Tibial nerve (tissue), 4 donors: ENCODE measurements at regions not wholly inside any gene's neighbourhood (a gene's known extent, or its start where the extent isn't known, plus 50 kb on each side); places are given as distances from the start of the nearest gene placed in this dataset.

ENCODE experiments used
- DNase-seq, 2 donors: peaks; one replicate each; pipeline ENCODE4 v3.0.0-alpha.2; 2019; ENCODE audit warnings: low spot score in 2 of 2
- H3K27ac ChIP-seq, 4 donors: fragments of 200-600 bp; sonication (generic) in 3 of 4; one replicate each; pipeline ENCODE4 v1.5.1; 2017 to 2019; ENCODE audit warnings: mild to moderate bottlenecking in 1 of 4
- H3K27me3 ChIP-seq, 2 donors: fragments of 200-600 bp; sonication (generic) in 1 of 2; one replicate each; pipeline versions ENCODE4 v1.5.1 to v1.6.0; 2017 to 2019
- H3K36me3 ChIP-seq, 3 donors: fragments of 200-600 bp; sonication (generic); one replicate each; pipeline ENCODE4 v1.5.1; 2018 to 2019
- H3K4me1 ChIP-seq, 4 donors: fragments of 200-600 bp; sonication (generic) in 3 of 4; one replicate each; pipeline ENCODE4 v1.5.1; 2017 to 2019
- H3K4me3 ChIP-seq, 4 donors: fragments of 200-600 bp; sonication (generic) in 3 of 4; one replicate each; pipeline ENCODE4 v1.5.1; 2017 to 2019; ENCODE audit warnings: mild to moderate bottlenecking in 1 of 4, moderate library complexity in 1 of 4
- H3K9me3 ChIP-seq, 4 donors: fragments of 200-600 bp; sonication (generic) in 3 of 4; one replicate each; pipeline ENCODE4 v1.5.1; 2017 to 2019
- CTCF ChIP-seq, 5 experiments: fragments of 200-600 bp in 3 of 5; fragments of 450-650 bp in 2 of 5; sonication (generic) in 3 of 5; IDR thresholded peaks; one replicate each; pipeline ENCODE4 v1.5.1; 2016 to 2019; ENCODE audit warnings: antibody characterized with exemption in 5 of 5, mild to moderate bottlenecking in 3 of 5, moderate library complexity in 2 of 5
- EP300 ChIP-seq, 2 donors: sonication (generic); formaldehyde crosslinking; IDR thresholded peaks; one replicate each; pipeline ENCODE4 v1.6.1; 2017; ENCODE audit warnings: antibody characterized with exemption in 2 of 2, mild to moderate bottlenecking in 1 of 2
- POLR2A ChIP-seq, 2 donors: fragments of 450-650 bp; IDR thresholded peaks; one replicate each; pipeline ENCODE4 v1.6.1; 2017; ENCODE audit warnings: antibody characterized with exemption in 2 of 2, mild to moderate bottlenecking in 2 of 2, moderate library complexity in 2 of 2
- WGBS, 2 donors: methylation state at CpG; one replicate each; pipeline ENCODE4 v1.1.5; 2018; 5-methylcytosine and 5-hydroxymethylcytosine counted together

GRCh38 chr7:156240532-156240931 is 400.0 kb upstream of the RNF32 start:
- H3K27me3 ChIP-seq = no peaks in the 10 kb centered on the region
- H3K4me3 ChIP-seq = no peak overlapping the region
- DNase-seq = no peak
- no peak overlapping the region for H3K27ac ChIP-seq
- no peaks in the 10 kb centered on the region for H3K4me1 ChIP-seq
- TF ChIP-seq CTCF (IDR thresholded peaks at IDR 0.05) (no peak), EP300 (IDR thresholded peaks at IDR 0.05) (no peak), POLR2A (IDR thresholded peaks at IDR 0.05) (no peak)
- H3K9me3 ChIP-seq = peaks cover 0 to 14% (median 0%) of the 10 kb centered on the region in 4 donors
- H3K36me3 ChIP-seq = no peaks in the 10 kb centered on the region

GRCh38 chr7:156238366-156239133 is 402.0 kb upstream of the RNF32 start:
- Histone ChIP-seq H3K27me3 (no peaks in the 10 kb centered on the region), H3K36me3 (no peaks in the 10 kb centered on the region), H3K4me3 (no peak overlapping the region), H3K9me3 (peaks cover 0 to 14% (median 0%) of the 10 kb centered on the region in 4 donors), H3K4me1 (no peaks in the 10 kb centered on the region), H3K27ac (no peak overlapping the region)
- 89 to 90% methylated on average over 19 of the region's 19 CpGs for WGBS, 2 donors
- no peak for DNase-seq
- TF ChIP-seq CTCF (IDR thresholded peaks at IDR 0.05) (no peak), POLR2A (IDR thresholded peaks at IDR 0.05) (no peak)

DNA sequence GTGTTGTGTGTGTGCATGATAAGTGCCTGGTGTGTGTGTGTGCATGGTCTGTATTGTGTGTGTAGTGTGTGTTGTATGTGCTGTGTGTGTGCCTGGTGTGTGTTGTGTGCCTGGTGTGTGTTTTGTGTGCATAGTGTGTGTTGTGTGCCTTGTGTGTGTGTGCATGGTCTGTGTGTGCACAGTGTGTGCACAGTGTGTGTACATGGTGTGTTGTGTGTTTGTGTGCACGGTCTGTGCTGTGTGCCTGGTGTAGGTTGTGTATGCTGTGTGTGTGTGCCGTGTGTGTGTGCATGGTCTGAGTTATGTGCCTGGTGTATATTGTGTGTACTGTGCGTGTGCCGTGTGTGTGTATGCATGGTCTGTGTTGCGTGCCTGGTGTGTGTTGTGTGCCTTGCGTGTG is 403.0 kb upstream of the RNF32 start:
- H3K36me3 ChIP-seq = no peaks in the 10 kb centered on the region
- TF ChIP-seq POLR2A (IDR thresholded peaks at IDR 0.05) = no peak
- no peak for TF ChIP-seq EP300 (IDR thresholded peaks at IDR 0.05)
- TF ChIP-seq CTCF (IDR thresholded peaks at IDR 0.05) = no peak
- 98% methylated on average over 6 of the region's 6 CpGs for WGBS, 2 donors
- no peak overlapping the region for H3K27ac ChIP-seq
- no peak for DNase-seq
- peaks cover 0 to 14% (median 0%) of the 10 kb centered on the region in 4 donors for H3K9me3 ChIP-seq
- H3K4me1 ChIP-seq = no peaks in the 10 kb centered on the region
- H3K27me3 ChIP-seq = no peaks in the 10 kb centered on the region
- H3K4me3 ChIP-seq = no peak overlapping the region

- H3K27ac ChIP-seq = no peak overlapping the region
- H3K4me1 ChIP-seq = no peaks in the 10 kb centered on the region
- no peaks in the 10 kb centered on the region for H3K27me3 ChIP-seq
- H3K9me3 ChIP-seq = peaks cover 0 to 10% (median 0%) of the 10 kb centered on the region in 4 donors
- H3K36me3 ChIP-seq = no peaks in the 10 kb centered on the region
- 92 to 97% methylated on average over 15 of the region's 15 CpGs for WGBS, 2 donors
- TF ChIP-seq CTCF (IDR thresholded peaks at IDR 0.05) = no peak
- TF ChIP-seq EP300 (IDR thresholded peaks at IDR 0.05) = no peak
- no peak for DNase-seq
- no peak overlapping the region for H3K4me3 ChIP-seq
Observed at GRCh38 chr7:156236936-156237599, 403.5 kb upstream of the RNF32 start.

DNA sequence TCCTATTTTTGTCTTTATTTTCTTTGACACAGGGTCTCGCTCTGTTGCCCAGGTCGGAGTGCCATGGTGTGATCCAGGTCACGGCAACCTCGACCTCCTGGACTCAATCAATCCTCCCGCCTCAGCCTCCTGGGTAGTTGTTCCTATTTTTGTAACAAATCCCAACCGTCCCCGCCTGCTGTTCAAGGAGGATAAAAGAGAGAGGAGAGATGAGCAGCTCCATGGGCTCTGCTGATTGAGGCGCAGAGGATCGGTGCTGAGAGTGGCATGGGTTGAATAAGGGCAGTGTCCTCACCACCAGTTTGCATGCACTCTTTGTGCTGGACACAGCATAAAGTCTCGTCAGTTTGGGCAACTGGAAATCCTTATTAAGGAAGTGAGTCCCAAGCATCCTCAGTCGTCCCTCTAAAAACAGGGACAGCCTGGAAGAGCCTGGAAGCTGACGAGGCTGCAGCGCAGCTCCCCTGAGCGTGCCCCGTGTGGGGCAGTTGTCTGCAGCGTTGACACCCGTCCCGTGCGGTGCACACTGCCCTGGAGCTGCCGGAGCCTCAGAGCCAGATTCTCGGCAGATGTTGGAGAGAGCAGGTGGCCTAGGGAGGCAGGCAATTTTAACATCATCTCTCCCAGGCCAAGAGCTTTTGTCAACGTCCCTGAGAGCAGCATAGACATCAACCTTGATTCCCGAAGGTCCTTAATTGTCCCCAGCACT is 404.2 kb upstream of the RNF32 start:
- Histone ChIP-seq H3K27me3 (no peaks in the 10 kb centered on the region), H3K4me1 (no peaks in the 10 kb centered on the region), H3K4me3 (no peak overlapping the region), H3K36me3 (no peaks in the 10 kb centered on the region), H3K27ac (no peak overlapping the region), H3K9me3 (peaks cover 0 to 3% (median 0%) of the 10 kb centered on the region in 4 donors)
- TF ChIP-seq POLR2A (IDR thresholded peaks at IDR 0.05) (no peak), EP300 (IDR thresholded peaks at IDR 0.05) (no peak), CTCF (IDR thresholded peaks at IDR 0.05) (no peak)
- DNase-seq = no peak
- 82 to 83% methylated on average over 23 of the region's 23 CpGs for WGBS, 2 donors
